Activated CD8-positive, alpha-beta memory T cell treated with anti-CD3 and anti-CD28 coated beads for 24 hours (primary cell): ENCODE measurements at regions not wholly inside any gene's neighbourhood (a gene's known extent, or its start where the extent isn't known, plus 50 kb on each side); places are given as distances from the start of the nearest gene placed in this dataset.

ENCODE experiments used
- DNase-seq: peaks from one replicate; pipeline ENCODE4 v3.0.0-alpha.2; 2020

DNA sequence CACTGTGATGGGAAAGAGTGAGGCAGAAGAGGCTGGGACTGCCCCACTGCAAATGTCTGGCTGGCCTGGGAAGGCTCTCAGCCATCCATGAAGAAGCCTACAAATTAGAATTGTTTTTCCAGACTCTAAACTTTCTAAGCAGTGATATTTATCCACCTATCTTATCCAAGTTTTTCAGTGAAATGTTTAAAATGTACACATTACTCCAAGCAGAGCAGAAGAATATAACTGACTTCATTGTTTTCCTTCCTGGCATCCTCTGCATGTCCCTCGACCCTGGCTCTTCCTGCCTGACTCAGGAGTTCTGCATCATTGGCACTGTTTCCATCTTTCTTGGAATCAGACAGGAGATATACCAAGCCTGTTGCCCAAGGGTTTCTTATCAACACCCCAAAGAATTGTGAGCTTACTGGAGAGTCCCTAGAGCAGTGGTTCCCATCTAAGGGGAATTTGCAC, 401.5 kb upstream of the PROK2 start:
- DNase-seq = no peak

DNA sequence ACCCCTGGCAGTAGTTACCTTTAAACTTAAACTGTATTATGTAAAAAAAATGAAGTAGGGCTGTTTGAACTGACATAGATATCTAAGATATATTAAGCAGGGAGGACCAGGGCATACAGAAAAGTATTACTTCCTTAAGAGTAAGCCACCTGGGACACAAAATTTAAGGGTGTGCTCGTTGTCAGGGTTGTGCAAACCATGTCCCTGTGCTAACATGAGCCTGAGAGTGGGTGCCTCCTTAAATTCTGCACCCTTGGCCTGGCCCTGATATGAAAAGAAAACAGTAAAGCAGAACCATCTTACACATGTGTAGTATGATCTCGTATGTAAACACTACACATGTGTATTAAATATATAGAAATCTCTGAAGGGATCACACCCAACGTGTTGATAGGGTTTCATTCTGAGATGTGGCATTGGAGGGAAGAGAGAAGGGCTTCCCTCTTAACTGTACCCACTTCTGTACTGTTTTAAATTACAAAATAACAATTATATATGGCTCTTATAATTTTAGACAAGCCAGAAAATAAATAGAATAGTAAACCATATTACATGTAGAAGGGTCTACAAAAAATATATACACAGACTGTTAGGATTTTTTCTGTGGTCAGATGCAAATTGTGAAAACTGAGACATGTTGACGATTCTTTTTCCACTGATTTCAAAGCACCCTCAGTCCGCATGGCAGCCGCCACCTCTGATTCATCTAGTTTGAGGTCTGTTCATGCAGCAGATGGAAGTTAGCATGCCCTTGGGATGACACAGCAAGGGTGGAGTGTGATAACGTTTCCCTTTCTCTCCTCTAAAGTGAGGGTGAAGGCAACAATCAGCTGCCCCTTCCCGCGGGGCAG, 400.8 kb upstream of the PROK2 start:
- DNase-seq = peak; percentile 60

- no peak for DNase-seq
Observed at GRCh38 chr3:72183489-72183888, 398.5 kb upstream of the PROK2 start.

DNA sequence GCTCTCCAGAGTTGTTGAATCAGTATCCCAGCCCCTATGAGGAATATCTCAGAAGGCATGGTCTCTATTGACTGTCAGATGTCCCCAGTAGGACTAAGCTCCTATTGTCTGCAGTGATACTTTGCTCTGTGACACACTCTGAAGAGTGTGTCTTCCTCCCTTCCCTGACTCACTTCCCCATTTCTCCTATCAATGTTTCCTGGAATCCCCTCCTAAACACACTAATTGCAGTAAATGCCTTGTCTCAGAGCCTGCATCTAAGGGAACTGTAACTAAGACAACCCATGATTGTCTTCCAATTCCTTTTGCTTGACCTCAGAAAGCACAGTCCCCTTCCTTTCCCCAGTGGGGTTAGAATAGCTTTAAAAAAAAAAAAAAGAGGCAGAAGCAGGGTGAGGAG, 397.3 kb upstream of the PROK2 start:
- DNase-seq = no peak

GRCh38 chr3:72181251-72181650, 396.3 kb upstream of the PROK2 start:
- DNase-seq = no peak

DNA sequence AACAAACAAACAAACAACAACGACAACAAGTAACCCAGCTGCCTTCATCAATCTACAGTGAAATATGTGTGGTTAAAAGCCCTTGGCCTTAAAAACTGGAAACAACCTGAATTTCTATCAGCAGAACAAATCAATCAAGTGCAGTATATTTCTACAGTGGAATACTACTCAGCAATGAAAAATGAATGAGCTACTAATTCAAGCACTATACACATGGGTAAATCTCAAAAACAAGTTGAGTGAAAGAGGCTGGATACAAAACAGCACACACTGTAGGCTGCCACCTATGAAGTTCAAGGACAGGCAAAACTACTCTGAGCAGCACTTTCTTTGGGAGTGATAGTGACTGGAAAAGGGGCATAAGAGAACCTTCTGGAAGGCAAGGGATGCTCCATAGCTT, 395.5 kb upstream of the PROK2 start:
- no peak for DNase-seq

GRCh38 chr3:72179107-72179464, 394.1 kb upstream of the PROK2 start:
- no peak for DNase-seq

DNA sequence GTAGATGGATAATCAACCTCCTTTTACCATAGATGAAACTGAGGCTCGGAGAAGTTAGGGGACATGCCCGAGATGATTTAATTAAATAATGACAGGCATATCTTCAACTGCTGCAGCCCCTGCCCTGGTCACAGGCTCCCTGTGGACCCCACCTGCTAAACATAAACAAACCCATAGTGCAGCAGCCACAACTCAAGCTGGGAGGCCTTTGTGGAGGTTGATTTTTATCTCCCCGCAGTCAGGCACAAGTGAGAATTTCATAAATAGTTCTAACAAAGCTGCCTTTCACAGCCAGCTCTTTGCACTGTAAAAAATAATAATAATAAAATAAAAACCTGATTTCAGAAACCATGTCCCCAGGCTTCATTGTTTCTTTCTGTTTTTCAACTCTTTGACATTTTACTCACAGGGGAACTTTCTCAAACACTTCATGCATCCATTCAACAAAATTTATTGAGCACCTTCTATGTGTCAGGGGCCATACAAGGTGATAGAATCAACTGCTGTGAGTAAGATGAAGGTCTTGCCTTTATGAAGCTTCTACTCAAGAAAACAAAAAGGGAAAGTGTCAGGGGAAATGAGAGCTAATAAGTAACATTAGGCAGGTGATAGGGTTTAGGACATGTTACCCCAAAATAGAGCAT, 393.6 kb upstream of the PROK2 start:
- DNase-seq = no peak

- no peak for DNase-seq
Observed at GRCh38 chr3:72177075-72178050, 392.4 kb upstream of the PROK2 start.

GRCh38 chr3:72176537-72177041, 391.6 kb upstream of the PROK2 start:
- no peak for DNase-seq

GRCh38 chr3:72175296-72175858, 390.4 kb upstream of the PROK2 start:
- DNase-seq = no peak

DNA sequence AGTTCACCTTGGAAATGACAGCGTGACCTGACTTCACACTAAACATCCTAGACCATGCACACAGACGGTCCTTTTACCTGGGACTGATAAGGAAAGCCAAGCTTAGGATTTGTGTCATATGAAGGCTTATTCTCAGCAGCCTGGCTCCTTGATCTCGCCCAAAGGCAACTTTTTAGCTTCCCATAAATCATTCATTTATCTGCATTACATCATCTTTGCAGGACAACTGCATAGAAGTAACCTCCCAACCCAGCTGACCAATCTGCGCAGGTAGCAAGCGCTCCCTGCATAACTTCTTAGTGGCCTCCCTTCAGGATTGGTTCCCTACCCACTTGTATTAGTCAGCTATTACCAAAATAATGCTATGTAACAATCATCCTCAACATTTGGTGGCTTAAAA, 389.9 kb upstream of the PROK2 start:
- no peak for DNase-seq

GRCh38 chr3:72174040-72174439, 389.1 kb upstream of the PROK2 start:
- DNase-seq = no peak

- DNase-seq = no peak
Observed at GRCh38 chr3:72171946-72172345, 387.0 kb upstream of the PROK2 start.

GRCh38 chr3:72171463-72171881, 386.5 kb upstream of the PROK2 start:
- DNase-seq = no peak

DNA sequence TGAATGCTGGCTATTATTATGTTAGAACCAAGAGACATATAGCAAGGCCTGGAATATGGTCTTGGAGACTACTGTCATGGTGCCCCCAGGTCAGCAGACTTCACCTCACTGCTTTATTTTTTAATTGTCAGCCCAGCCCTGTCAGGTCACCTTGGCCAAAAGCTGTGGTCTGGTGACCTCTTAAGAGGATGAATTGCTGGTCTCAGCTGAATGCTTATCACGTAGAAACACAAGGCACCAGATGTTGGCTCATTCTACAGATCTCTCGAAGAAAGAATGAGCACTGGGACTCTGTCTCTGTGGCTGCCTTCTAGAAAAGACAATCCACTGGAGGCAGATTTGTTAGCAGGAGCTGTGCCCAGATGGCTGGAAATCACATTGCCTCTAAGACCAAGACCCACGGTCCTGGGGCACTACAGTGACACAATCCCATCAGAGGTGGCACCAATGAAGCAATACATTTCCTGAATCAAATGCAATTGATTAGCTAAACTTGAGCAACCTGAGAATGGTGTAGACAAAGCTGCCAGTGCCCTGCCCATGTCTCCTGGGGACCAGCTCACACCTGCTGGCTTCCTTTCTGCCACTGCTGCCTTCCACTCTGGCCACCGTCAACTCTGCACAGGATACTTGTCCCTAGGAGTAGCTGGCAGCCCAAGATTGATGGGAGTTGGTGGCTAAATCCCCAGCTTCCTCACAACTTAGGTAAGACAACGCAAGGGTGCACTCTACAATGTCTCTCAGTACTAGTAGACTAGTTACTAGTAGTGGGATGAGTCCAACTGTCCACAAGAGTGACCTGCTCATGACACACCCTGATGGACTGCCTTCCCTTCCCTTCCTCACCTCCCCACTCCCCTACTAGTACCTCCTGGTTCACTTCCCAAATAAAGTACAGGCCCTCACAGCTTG, 384.9 kb upstream of the PROK2 start:
- DNase-seq = no peak

DNA sequence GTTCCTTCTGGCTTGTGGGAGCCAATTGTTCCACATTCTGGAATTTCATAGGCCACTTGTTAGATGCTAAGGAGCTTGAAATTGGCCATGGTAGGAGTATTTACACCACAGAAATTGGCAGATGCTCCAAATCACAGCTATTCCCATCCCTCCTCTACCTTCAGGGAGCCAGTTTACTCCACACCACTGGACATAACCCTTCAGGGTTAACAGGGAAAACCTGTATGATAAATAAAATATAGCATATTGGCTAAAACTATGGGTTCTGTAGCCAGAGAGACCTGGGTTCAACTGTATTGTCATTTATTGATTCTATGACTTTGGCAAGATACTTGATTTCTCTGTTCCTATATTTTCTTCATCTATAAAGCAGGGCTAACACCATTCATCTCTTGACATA, 384.2 kb upstream of the PROK2 start:
- no peak for DNase-seq

DNA sequence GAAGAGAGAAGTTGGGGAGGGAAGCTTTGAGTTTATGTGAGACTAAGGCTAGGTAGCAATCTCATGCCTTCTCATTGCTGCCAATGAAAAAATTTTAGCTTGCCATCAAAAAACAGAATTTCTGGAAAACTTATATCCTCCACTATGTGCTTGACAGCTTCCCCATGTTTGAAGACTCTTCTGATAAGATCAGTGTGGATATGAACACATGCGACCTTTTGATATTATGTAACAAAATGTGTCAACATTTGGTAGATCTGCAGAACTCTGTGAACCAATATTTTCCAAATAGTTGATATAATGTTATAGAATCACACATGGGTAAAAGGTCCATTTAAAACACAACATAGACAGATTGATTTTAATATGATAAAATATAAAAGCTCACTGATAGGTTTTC, 380.9 kb upstream of the PROK2 start:
- no peak for DNase-seq

DNA sequence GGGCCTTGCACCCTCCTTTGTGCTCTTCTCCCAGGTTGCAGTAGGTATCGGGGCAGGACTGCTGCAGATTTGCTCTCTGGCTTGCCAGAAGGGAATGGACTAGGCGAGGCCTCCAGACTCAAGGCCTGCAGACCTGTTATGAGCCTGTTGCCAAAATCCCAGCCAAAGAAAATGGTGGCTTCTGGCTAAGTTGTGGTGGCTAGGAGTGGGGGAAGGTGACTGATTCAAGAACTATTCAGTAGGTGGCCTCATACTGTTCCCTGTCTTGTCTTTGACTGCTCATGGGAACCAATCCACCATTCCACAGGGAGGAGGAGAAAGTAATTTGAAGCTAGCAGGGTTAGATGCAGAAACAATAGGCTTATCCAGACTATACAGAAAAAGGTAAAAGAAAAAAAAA, 380.4 kb upstream of the PROK2 start:
- DNase-seq = no peak

- DNase-seq = no peak
Observed at GRCh38 chr3:72164635-72164978, 379.7 kb upstream of the PROK2 start.

DNA sequence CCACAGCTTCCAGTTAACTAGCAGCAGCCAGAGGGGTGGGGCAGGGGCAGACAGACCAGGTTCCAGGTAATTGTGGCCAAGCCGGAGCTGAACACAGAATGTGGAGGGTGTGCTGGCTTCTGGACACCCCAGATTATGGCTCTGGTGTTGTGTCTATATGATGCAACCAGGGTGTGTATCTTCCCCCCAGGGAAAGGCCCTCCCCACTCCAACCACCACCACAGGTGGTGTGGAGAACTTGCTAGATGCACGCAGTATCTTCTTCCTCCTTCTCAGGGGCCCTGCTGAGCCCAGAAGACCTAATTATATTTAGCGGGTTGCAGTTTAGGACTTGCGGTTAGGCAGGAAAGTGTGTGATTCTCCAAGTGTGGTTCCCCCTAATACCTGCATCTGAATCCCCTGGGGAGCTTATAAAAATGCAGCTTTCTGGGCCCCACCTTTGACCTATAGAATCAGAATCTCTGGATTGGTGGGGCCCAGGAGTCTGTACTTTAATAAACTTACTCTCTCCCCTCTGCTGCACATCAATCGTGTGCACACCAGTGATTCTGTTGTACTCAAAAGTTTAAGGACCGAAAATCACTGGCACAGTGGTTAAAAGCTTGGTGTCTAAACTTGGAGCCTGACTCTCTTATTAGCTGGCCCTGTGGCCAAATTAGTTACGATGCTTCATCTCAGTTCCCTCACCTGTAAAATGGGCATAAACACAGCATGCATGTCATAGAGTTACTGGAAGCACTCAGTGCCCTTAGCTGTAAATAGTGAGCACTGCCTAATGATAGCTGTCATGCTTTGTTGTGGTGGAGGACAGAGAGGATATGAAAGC, 379.1 kb upstream of the PROK2 start:
- DNase-seq = no peak
